K562 (cell line): ENCODE measurements at regions not wholly inside any gene's neighbourhood (a gene's known extent, or its start where the extent isn't known, plus 50 kb on each side); places are given as distances from the start of the nearest gene placed in this dataset.

Experiments used
- ATAC-seq: fragments of 200-7000 bp; cut with Tn5 transposase; 3 replicates; pipeline ENCODE4 v1.9.1; 2020; ENCODE audit warnings: moderate library complexity
- BruUV-seq: library from RNA; stranded (reverse); fragments of 400-500 nt; replicated peaks from 2 replicates; lab custom pipeline; 2021; lab: Mats Ljungman, UMichigan
- CTCF ChIA-PET: fragments of 300-600 bp; formaldehyde crosslinking; extraction: SDS; loops from one replicate; lab custom pipeline; 2021; ENCODE audit warnings: low intra/inter-chr PET ratio; lab: Yijun Ruan, JAX
- POLR2A ChIA-PET: fragments of 300-600, 350-650 bp; sonication (Branson Sonifier 250); formaldehyde crosslinking; extraction: SDS; loops from one replicate; lab custom pipeline; 2021; ENCODE audit warnings: antibody characterized with exemption, inconsistent platforms; lab: Yijun Ruan, JAX
- DNase-seq, 4 experiments: peaks; one replicate each; pipeline versions ENCODE4 v3.0.0 to v3.0.0-alpha.2; 2011 to 2018; ENCODE audit warnings: low spot score in 3 of 4, mixed read lengths in 3 of 4; ENCODE audit errors: extremely low read depth in 1 of 4
- FAIRE-seq: peaks from 2 replicates; lab custom pipeline; 2011; peaks lifted over from hg19 to GRCh38; lab: Jason Lieb, UNC
- H2AFZ ChIP-seq: 2 replicates; pipeline ENCODE4 v1.6.0; 2011; ENCODE audit warnings: low read depth, low read length, control low read depth, inconsistent platforms
- H3K27ac ChIP-seq: fragments of 200-600 bp; 3 replicates; pipeline ENCODE4 v1.8.0; 2011; ENCODE audit warnings: low read depth, mild to moderate bottlenecking, control low read depth, inconsistent platforms, low read length, moderate library complexity, mixed read lengths; ENCODE audit errors: extremely low read depth
- H3K27me3 ChIP-seq, 2 experiments: fragments of 300-600 bp in 1 of 2; 2 replicates in 1 of 2; 3 replicates in 1 of 2; pipeline versions ENCODE4 v1.6.0 to v1.8.0; 2011; ENCODE audit warnings: inconsistent platforms in 2 of 2, low read length in 2 of 2, mild to moderate bottlenecking in 1 of 2, mixed read lengths in 1 of 2, moderate library complexity in 1 of 2; ENCODE audit not compliant: control insufficient read depth in 2 of 2, insufficient read depth in 2 of 2
- H3K36me3 ChIP-seq: fragments of 300-600 bp; 3 replicates; pipeline ENCODE4 v1.8.0; 2011; ENCODE audit warnings: mild to moderate bottlenecking, low read length, inconsistent platforms; ENCODE audit not compliant: control insufficient read depth, insufficient read depth
- H3K4me1 ChIP-seq, 2 experiments: fragments of 200-600 bp in 1 of 2; replicated peaks in 1 of 2; 2 replicates in 1 of 2; 3 replicates in 1 of 2; pipeline versions ENCODE4 v1.5.1 to v1.8.0; 2011; ENCODE audit warnings: inconsistent platforms in 2 of 2, low read length in 2 of 2, mild to moderate bottlenecking in 1 of 2, mixed read lengths in 1 of 2, moderate library complexity in 1 of 2; ENCODE audit not compliant: control insufficient read depth in 2 of 2, insufficient read depth in 2 of 2
- H3K4me2 ChIP-seq: 2 replicates; pipeline ENCODE4 v1.6.1; 2011; ENCODE audit warnings: low read length, control low read depth, inconsistent platforms, mixed read lengths; ENCODE audit not compliant: insufficient read depth
- H3K4me3 ChIP-seq: fragments of 200-600 bp; sonication (generic), shearing (Covaris generic); 2 replicates; pipeline ENCODE4 v1.5.1; 2016; ENCODE audit warnings: control low read depth, inconsistent platforms
- H3K79me2 ChIP-seq: fragments of 200-600 bp; 3 replicates; pipeline ENCODE4 v1.8.0; 2011; ENCODE audit warnings: low read length, inconsistent platforms; ENCODE audit not compliant: control insufficient read depth, insufficient read depth
- H3K9ac ChIP-seq, 2 experiments: 2 replicates each; pipeline versions ENCODE4 v1.6.0 to v1.6.1; 2011; ENCODE audit warnings: low read depth in 2 of 2, low read length in 2 of 2, control low read depth in 1 of 2, inconsistent platforms in 1 of 2, mild to moderate bottlenecking in 1 of 2, mixed read lengths in 1 of 2; ENCODE audit not compliant: insufficient read depth in 1 of 2
- H3K9me1 ChIP-seq: one replicate; pipeline ENCODE4 v1.6.0; 2011; ENCODE audit warnings: inconsistent platforms, mild to moderate bottlenecking, low read length, moderate library complexity; ENCODE audit not compliant: control insufficient read depth, insufficient read depth
- H3K9me3 ChIP-seq: replicated peaks from 2 replicates; pipeline ENCODE4 v1.5.1; 2011; ENCODE audit warnings: low read depth, low read length, inconsistent platforms; ENCODE audit not compliant: control insufficient read depth, insufficient read depth
- H4K20me1 ChIP-seq: replicated peaks from 2 replicates; pipeline ENCODE4 v1.6.1; 2011; ENCODE audit warnings: low read length, inconsistent platforms, mixed read lengths; ENCODE audit not compliant: control insufficient read depth, insufficient read depth
- GABPA ChIP-seq: fragments of 200-800 bp; sonication (Bioruptor generic); conservative IDR thresholded peaks from 2 replicates; pipeline ENCODE4 v1.6.1; 2016; ENCODE audit warnings: low read depth, missing genetic modification characterization, missing compliant biosample characterization
- MYNN ChIP-seq, 2 experiments: sonication (generic); formaldehyde crosslinking in 1 of 2; IDR thresholded peaks; 2 replicates each; pipeline versions ENCODE4 v1.5.0 to v1.6.1; 2016 to 2020; ENCODE audit warnings: antibody characterized with exemption in 1 of 2, missing genetic modification reagents in 1 of 2
- NFE2 ChIP-seq: IDR thresholded peaks from 2 replicates; pipeline ENCODE4 v1.6.1; 2014; ENCODE audit warnings: antibody characterized with exemption, low read depth
- TAF9B ChIP-seq: fragments of 450-650 bp; IDR thresholded peaks from 2 replicates; pipeline ENCODE4 v1.6.1; 2018; ENCODE audit warnings: mild to moderate bottlenecking; ENCODE audit not compliant: partially characterized antibody
- ZFP1 ChIP-seq: fragments of 450-650 bp; formaldehyde crosslinking; IDR thresholded peaks from 2 replicates; pipeline ENCODE4 v1.4.0; 2020; ENCODE audit warnings: mild to moderate bottlenecking, mixed read lengths
- ZNF347 ChIP-seq: fragments of 450-650 bp; formaldehyde crosslinking; IDR thresholded peaks from 2 replicates; pipeline ENCODE4 v1.4.0; 2020; ENCODE audit warnings: low read depth, mild to moderate bottlenecking, moderate library complexity
- WGBS: fragments of 100-300 bp; shearing (Covaris generic); methylation state at CpG from one replicate; pipeline ENCODE4 v1.1.6; 2016; ENCODE audit warnings: low coverage, mixed read lengths; ENCODE audit not compliant: insufficient coverage; ENCODE audit errors: missing lambda C conversion rate; 5-methylcytosine and 5-hydroxymethylcytosine counted together
- in situ Hi-C: fragments of 300-500 bp; cut with MboI; formaldehyde crosslinking; loops from 4 replicates; pipeline ENCODE4 v1.15.0; 2018; ENCODE audit warnings: inconsistent platforms, mixed read lengths
- intact Hi-C: fragments of 100-400 bp; cut with micrococcal nuclease; formaldehyde crosslinking; loops from 2 replicates; pipeline ENCODE4 v1.14.2; 2022

DNA sequence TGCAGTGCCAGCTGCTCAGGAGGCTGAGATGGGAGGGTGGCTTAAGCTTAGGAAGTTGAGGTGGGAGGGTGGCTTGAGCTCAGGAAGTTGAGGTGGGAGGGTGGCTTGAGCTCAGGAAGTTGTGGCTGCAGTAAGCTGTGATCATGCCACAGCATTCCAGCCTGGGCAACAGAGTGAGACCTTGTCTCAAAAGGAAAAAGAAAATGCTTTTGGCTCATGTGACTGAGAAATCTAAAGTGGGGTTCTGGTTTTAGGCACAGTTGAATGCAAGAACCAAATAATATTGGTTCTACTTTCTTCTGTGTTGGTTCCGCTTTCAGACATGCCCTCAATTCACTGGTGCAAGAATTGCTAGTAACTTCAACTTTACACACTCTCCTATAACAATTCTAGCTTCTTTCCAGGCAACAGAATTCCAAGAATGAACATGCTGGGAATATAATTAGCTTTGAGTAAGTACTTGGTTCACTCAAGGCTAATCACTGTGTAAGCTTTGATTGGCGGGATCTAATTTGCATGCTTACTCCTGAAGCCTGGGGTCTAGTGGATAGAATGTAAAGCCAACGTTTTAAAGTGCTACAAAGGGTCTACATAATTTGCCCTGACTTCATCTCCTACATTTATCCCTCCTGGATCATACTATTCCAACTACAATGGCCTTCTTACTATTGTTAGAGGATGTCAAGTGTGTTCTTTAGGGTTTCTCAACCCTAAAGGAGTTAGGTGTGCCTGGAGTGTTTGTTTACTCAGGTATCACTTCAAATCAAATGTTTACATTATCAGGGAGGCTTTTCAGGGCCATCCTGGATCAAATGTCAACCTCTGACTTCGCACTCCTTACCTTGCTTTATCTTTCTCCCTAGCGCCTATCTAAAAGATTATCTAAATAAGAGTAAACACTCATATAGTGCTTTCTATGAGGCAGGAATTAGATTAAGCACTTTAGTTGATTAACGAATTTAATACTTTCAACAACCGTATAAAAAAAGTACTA lies 115.1 kb downstream of the SLC16A1 start:
- no peak overlapping the region for H2AFZ ChIP-seq
- DNase-seq: no peak
- no peak for FAIRE-seq
- ChIA-PET POLR2A (interaction anchor here (0.5 to 0.9 kb wide), 3 partner anchors 13 to 446 kb away, joined by 3 read pairs; no protein-coding TSS in a partner anchor), CTCF (no interaction called here)
- no peak overlapping the region for H3K4me3 ChIP-seq
- no peak overlapping the region for H3K27ac ChIP-seq
- H3K27me3 ChIP-seq: peaks cover 2 to 12% of the 10 kb centered on the region in 2 experiments; a peak in 3 of 5 replicates
- no peak for ATAC-seq
- H3K79me2 ChIP-seq: no peaks in the 10 kb centered on the region
- 22% methylated on average over 7 of the region's 7 CpGs for WGBS
- H3K4me2 ChIP-seq: no peak overlapping the region
- no peaks in the 10 kb centered on the region for H3K36me3 ChIP-seq
- no peaks in the 10 kb centered on the region for H3K4me1 ChIP-seq
- no peak overlapping the region for H3K9ac ChIP-seq
- H3K9me1 ChIP-seq: no peaks in the 10 kb centered on the region
- TF ChIP-seq TAF9B (no peak), GABPA (tag) (0 out of 2 replicates have a peak, but pooled peaks have one; percentile 28), ZFP1 (CRISPR knock-in tag) (no peak), NFE2 (no peak), ZNF347 (CRISPR knock-in tag) (no peak), MYNN (IDR thresholded peaks at IDR 0.05) (no peak), MYNN (CRISPR knock-in tag; IDR thresholded peaks at IDR 0.05) (no peak)
- intact Hi-C loops (no loop called here), in situ Hi-C loops (no loop called here)
- H4K20me1 ChIP-seq: no peaks in the 10 kb centered on the region
- BruUV-seq: no TSS peak
- no peaks in the 10 kb centered on the region for H3K9me3 ChIP-seq
